ENCODE measurements at regions not wholly inside any gene's neighbourhood (a gene's known extent, or its start where the extent isn't known, plus 50 kb on each side); places are given as distances from the start of the nearest gene placed in this dataset.

DNA sequence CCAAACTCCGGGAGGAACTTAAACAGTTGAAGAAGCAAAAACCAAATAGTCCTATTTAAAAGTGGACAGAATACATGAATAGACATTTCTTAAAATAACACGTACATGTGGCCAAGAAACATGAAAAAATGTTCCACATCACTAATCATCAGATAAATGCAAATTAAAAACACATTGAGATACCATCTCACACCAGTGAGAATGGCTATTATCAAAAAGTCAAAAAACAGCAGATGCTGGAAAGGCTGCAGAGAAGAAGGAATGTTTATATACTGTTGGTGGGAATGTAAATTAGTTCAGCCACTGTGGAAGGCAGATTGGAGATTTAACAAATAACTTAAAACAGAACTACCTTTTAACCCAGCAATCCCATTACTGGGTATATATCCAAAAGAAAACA is 283.0 kb upstream of the IZUMO3 start:
- TF ChIP-seq, protein P1, sequence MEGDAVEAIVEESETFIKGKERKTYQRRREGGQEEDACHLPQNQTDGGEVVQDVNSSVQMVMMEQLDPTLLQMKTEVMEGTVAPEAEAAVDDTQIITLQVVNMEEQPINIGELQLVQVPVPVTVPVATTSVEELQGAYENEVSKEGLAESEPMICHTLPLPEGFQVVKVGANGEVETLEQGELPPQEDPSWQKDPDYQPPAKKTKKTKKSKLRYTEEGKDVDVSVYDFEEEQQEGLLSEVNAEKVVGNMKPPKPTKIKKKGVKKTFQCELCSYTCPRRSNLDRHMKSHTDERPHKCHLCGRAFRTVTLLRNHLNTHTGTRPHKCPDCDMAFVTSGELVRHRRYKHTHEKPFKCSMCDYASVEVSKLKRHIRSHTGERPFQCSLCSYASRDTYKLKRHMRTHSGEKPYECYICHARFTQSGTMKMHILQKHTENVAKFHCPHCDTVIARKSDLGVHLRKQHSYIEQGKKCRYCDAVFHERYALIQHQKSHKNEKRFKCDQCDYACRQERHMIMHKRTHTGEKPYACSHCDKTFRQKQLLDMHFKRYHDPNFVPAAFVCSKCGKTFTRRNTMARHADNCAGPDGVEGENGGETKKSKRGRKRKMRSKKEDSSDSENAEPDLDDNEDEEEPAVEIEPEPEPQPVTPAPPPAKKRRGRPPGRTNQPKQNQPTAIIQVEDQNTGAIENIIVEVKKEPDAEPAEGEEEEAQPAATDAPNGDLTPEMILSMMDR (conservative IDR thresholded peaks at IDR 0.05; ENCODE audit: low read depth, low read length), result no peak
- TF ChIP-seq EZH2 (IDR thresholded peaks at IDR 0.05; ENCODE audit: borderline replicate concordance, low read depth, low read length, poor library complexity, severe bottlenecking), result no peak

All from A673 (cell line).